Hepatocyte (in vitro differentiated cells): ENCODE measurements at regions not wholly inside any gene's neighbourhood (a gene's known extent, or its start where the extent isn't known, plus 50 kb on each side); places are given as distances from the start of the nearest gene placed in this dataset.
"Not testable (repeated sequence)": the region's sequence is repeated elsewhere in the genome, so short reads cannot be mapped to it uniquely, and the experiment has no call there.

Source experiments
- EZH2 ChIP-seq: fragments of 200-600 bp; sonication (generic); IDR thresholded peaks from 2 replicates; pipeline ENCODE4 v1.6.1; 2016; ENCODE audit warnings: antibody characterized with exemption, mild to moderate bottlenecking, borderline replicate concordance
- TF ChIP-seq, protein P1 (sequence below): fragments of 200-600 bp; sonication (generic); IDR thresholded peaks from 2 replicates; pipeline ENCODE4 v1.5.1; 2016; ENCODE audit warnings: antibody characterized with exemption, mild to moderate bottlenecking; ENCODE audit not compliant: poor library complexity

DNA sequence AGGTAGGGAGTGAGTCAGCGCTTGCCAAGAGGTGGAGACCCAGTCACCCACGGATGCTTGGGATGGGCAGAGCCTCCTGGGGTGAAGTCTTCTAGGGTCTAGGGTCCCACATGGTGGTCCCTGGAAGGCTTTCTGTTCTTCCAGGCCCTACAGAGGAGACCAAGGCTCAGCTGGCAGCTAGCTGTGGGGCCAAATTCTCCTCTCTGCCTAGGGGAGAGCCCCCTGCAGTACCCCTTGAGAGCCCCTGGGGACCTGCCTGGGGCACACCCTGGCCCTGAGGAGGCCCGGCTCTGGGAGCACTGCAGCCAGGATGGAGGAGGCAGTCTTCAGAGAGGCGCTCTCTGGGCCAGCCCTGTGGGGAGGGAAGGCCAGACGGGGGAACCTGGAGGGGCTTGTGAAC lies 128.6 kb upstream of the SMURF2 start:
- TF ChIP-seq, protein P1, sequence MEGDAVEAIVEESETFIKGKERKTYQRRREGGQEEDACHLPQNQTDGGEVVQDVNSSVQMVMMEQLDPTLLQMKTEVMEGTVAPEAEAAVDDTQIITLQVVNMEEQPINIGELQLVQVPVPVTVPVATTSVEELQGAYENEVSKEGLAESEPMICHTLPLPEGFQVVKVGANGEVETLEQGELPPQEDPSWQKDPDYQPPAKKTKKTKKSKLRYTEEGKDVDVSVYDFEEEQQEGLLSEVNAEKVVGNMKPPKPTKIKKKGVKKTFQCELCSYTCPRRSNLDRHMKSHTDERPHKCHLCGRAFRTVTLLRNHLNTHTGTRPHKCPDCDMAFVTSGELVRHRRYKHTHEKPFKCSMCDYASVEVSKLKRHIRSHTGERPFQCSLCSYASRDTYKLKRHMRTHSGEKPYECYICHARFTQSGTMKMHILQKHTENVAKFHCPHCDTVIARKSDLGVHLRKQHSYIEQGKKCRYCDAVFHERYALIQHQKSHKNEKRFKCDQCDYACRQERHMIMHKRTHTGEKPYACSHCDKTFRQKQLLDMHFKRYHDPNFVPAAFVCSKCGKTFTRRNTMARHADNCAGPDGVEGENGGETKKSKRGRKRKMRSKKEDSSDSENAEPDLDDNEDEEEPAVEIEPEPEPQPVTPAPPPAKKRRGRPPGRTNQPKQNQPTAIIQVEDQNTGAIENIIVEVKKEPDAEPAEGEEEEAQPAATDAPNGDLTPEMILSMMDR: not testable (repeated sequence)
- not testable (repeated sequence) for TF ChIP-seq EZH2
